WTC11 (cell line): ENCODE measurements at regions not wholly inside any gene's neighbourhood (a gene's known extent, or its start where the extent isn't known, plus 50 kb on each side); places are given as distances from the start of the nearest gene placed in this dataset.

Experiments
- AR ChIP-seq: fragments of 250-450 bp; sonication (Bioruptor Pico); IDR thresholded peaks from 2 replicates; pipeline ENCODE4 v1.9.0; 2021; ENCODE audit warnings: mild to moderate bottlenecking
- ATF3 ChIP-seq: sonication (generic); formaldehyde crosslinking; conservative IDR thresholded peaks from 2 replicates; pipeline ENCODE4 v1.8.1; 2022; ENCODE audit warnings: mild to moderate bottlenecking, missing genetic modification reagents
- CTCF ChIP-seq: fragments of 200-600 bp; IDR thresholded peaks from 2 replicates; pipeline ENCODE4 v1.8.0; 2022; ENCODE audit warnings: antibody characterized with exemption
- HMGXB4 ChIP-seq: sonication (generic); formaldehyde crosslinking; IDR thresholded peaks from 2 replicates; pipeline ENCODE4 v1.8.1; 2023; ENCODE audit warnings: mild to moderate bottlenecking, moderate library complexity, missing genetic modification reagents
- IRF1 ChIP-seq: sonication (generic); formaldehyde crosslinking; IDR thresholded peaks from 2 replicates; pipeline ENCODE4 v1.8.0; 2023; ENCODE audit warnings: missing genetic modification reagents
- KAT7 ChIP-seq: sonication (generic); formaldehyde crosslinking; IDR thresholded peaks from 2 replicates; pipeline ENCODE4 v1.8.1; 2023; ENCODE audit warnings: missing genetic modification reagents, mild to moderate bottlenecking, borderline replicate concordance
- MYBL2 ChIP-seq: sonication (generic); formaldehyde crosslinking; IDR thresholded peaks from 2 replicates; pipeline ENCODE4 v1.8.1; 2023; ENCODE audit warnings: mild to moderate bottlenecking, moderate library complexity, missing genetic modification reagents
- NFYB ChIP-seq: sonication (generic); formaldehyde crosslinking; conservative IDR thresholded peaks from 2 replicates; pipeline ENCODE4 v1.8.0; 2022; ENCODE audit warnings: low read depth, missing genetic modification reagents
- NR2C2 ChIP-seq: sonication (generic); formaldehyde crosslinking; IDR thresholded peaks from 2 replicates; pipeline ENCODE4 v1.8.0; 2022; ENCODE audit warnings: mild to moderate bottlenecking, missing genetic modification reagents
- SMAD3 ChIP-seq: sonication (generic); formaldehyde crosslinking; IDR thresholded peaks from 2 replicates; pipeline ENCODE4 v1.8.0; 2022; ENCODE audit warnings: missing genetic modification reagents, mild to moderate bottlenecking, borderline replicate concordance
- SP1 ChIP-seq: sonication (generic); formaldehyde crosslinking; conservative IDR thresholded peaks from 2 replicates; pipeline ENCODE4 v1.8.1; 2022; ENCODE audit warnings: missing genetic modification reagents
- USF2 ChIP-seq: sonication (generic); formaldehyde crosslinking; IDR thresholded peaks from 2 replicates; pipeline ENCODE4 v1.8.1; 2023; ENCODE audit warnings: mild to moderate bottlenecking, missing genetic modification reagents, moderate library complexity
- ZNF671 ChIP-seq: fragments of 250-450 bp; sonication (Bioruptor Pico); IDR thresholded peaks from 2 replicates; pipeline ENCODE4 v1.8.0; 2021; ENCODE audit warnings: mild to moderate bottlenecking
- ZSCAN18 ChIP-seq: fragments of 250-450 bp; sonication (Bioruptor Pico); IDR thresholded peaks from 2 replicates; pipeline ENCODE4 v2.1.2; 2022; ENCODE audit warnings: mild to moderate bottlenecking, moderate library complexity

GRCh38 chr16:54647216-54647615 is 283.4 kb upstream of the IRX5 start:
- TF ChIP-seq ZNF671 (CRISPR knock-in tag) = no peak
- no peak for TF ChIP-seq CTCF
- no peak for TF ChIP-seq HMGXB4 (CRISPR knock-in tag)
- TF ChIP-seq USF2 (CRISPR knock-in tag) = no peak
- TF ChIP-seq IRF1 (CRISPR knock-in tag) = no peak
- no peak for TF ChIP-seq MYBL2
- TF ChIP-seq KAT7 = no peak
- TF ChIP-seq NR2C2 (CRISPR knock-in tag) = no peak
- TF ChIP-seq AR = no peak
- TF ChIP-seq SP1 (CRISPR knock-in tag) = no peak
- no peak for TF ChIP-seq ATF3 (CRISPR knock-in tag)
- TF ChIP-seq SMAD3 (CRISPR knock-in tag) = no peak
- TF ChIP-seq NFYB = no peak
- no peak for TF ChIP-seq ZSCAN18 (CRISPR knock-in tag)
